Right ventricle myocardium inferior (tissue), 1 donor: ENCODE measurements at regions not wholly inside any gene's neighbourhood (a gene's known extent, or its start where the extent isn't known, plus 50 kb on each side); places are given as distances from the start of the nearest gene placed in this dataset.

Experiments
- ATAC-seq: fragments of 200-7000 bp; cut with Tn5 transposase; one replicate; pipeline ENCODE4 v1.9.1; 2020; ENCODE audit warnings: mild to moderate bottlenecking, moderate library complexity
- DNase-seq: peaks from one replicate; pipeline ENCODE4 v3.0.0; 2021; ENCODE audit errors: missing footprints
- intact Hi-C: fragments of 100-400 bp; cut with DNase I; formaldehyde crosslinking; loops from one replicate; pipeline ENCODE4 v1.11.0; 2022
- donor health status: DM: no; HTN: yes; CAD: no; lungs with severe emphysema.

DNA sequence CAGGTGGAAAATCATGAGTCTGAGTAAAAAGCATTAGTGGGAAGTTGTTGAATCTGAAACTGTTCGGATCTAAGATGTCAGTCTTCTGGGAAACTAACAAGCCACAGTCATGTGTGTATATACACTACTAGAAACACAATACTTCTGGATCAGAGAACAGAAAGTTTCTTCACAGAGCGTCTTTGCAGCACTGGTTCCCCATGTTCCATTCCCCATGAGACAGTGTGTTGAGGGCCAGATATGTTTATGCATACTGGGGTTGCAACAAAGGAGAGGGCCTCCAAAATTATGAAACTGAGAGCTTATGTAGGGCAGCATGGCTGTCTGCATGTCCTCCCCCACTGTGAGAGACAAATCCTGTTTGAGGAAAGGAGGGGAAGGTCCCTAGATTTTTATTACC, 295.0 kb upstream of the NAV3 start:
- ATAC-seq (no peak), DNase-seq (no peak)
- intact Hi-C loops: no loop called here

DNA sequence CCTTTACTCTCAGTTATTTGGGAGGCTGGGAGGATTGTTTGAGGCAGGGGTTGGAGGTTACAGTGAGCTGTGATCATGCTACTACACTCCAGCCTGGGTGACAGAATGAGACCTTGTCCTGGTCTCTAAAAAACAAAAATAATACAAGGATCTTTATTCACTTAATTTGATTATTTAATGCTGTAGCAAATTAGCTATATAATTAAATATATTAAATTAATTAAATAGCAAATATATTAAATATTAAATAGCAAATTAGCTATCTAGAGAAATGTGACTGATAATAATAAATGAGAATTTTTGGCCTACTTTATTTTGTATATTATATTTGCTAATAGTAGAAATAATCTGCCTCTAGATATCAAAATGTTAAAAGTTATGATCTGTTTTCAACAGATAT, 298.8 kb upstream of the NAV3 start:
- no peak for DNase-seq
- intact Hi-C loops: no loop called here
- ATAC-seq: no peak

- DNase-seq: no peak
- no peak for ATAC-seq
Measured at GRCh38 chr12:77522247-77522646, 308.4 kb upstream of the NAV3 start.

DNA sequence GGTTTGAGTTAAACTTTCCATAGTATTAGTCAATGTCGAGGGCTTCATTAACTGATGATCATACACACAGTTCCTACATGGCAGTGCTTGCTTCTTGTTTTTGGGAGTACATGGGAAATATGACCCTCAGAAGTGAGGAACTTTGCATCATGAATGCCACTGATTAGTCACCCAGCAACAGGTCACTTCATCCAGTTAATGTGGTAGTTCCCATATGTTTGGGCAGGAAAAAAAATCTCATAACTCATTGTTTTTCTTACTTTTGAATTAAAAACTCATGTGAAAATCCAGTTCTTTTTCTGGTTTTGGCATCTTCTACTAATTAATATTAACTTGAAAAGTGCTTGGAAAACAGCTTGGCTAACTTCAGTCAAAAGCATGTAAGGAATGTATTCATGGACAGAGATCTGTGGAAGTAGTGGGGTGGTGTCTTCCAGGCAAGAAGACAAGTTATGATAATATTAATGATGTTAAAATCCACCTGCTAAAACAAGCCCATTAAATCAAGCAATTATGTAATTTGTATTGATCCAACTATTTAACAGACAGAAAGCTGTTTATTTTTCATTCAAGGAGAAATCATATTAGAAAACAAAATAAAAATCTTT, 309.1 kb upstream of the NAV3 start:
- no peak for ATAC-seq
- intact Hi-C loops: no loop called here
- no peak for DNase-seq

More at GRCh38 chr12:77522247-77522646, 308.4 kb upstream of the NAV3 start:
- intact Hi-C loops: no loop called here

DNA sequence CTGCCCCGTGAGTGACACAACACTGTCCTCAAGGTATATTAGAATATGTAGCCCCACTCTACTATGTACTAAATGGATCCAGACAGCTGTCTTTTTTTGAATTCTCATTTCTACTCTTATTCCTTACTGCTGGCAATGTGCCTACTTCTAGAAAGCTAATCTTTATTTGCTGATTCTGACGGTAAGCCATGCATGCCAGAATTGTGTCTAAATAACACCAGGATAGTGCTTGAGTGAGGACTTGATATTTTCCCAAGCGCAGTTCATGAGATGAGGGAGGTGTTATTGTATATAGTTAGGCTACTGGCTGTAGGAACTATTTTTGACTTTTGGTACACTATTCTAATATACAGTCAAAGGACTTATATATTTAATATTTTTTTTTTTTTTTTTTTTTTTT, 316.2 kb upstream of the NAV3 start:
- ATAC-seq (no peak), DNase-seq (no peak)
- intact Hi-C loops: no loop called here

DNA sequence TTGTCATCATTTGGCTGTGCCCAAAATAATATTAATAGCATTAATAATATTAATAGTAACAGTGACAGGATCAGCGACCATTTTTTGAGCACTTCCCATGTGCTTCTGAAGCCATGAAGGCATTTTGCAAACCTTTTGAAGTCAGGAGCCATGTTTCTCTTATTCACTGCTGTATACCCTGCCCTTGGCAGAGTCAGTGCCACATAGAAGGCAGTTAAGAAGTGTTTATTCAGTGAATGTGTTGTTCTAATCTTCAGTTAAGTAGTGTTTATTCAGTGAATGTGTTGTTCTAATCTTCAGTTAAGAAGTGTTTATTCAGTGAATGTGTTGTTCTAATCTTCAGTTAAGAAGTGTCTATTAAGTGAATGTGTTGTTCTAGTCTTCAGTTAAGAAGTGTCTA, 319.7 kb upstream of the NAV3 start:
- intact Hi-C loops: no loop called here
- ATAC-seq (no peak), DNase-seq (no peak)

- intact Hi-C loops: no loop called here
- ATAC-seq (no peak), DNase-seq (no peak)
Measured at GRCh38 chr12:77504466-77504865, 326.2 kb upstream of the NAV3 start.

GRCh38 chr12:77500089-77500488, 330.6 kb upstream of the NAV3 start:
- intact Hi-C loops: no loop called here
- DNase-seq (no peak), ATAC-seq (no peak)

- ATAC-seq (no peak), DNase-seq (no peak)
- intact Hi-C loops: no loop called here
Measured at GRCh38 chr12:77497647-77498046, 333.0 kb upstream of the NAV3 start.

- no peak for ATAC-seq
- intact Hi-C loops: no loop called here
- no peak for DNase-seq
Measured at GRCh38 chr12:77496714-77497113, 334.0 kb upstream of the NAV3 start.

DNA sequence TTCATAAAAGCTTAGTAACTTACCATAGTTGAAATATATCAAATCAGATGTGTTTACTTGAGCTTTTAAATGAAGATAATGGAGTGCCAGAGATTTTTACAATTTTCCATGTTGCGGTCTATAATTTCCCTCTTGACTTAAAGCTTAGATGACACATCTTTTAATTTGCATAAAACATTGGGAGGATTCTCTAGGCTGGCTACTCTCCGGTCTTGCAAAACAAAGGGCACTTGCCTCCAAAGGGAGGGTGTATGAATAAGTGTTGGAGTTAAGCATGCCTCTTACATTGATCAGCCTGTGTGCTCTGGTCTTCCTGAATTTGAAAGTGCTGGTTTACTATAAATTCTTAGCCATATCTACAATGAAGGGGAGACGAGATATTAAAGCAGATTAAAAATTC, 336.4 kb upstream of the NAV3 start:
- no peak for ATAC-seq
- intact Hi-C loops: no loop called here
- DNase-seq: no peak

GRCh38 chr12:77493302-77494168, 337.2 kb upstream of the NAV3 start:
- intact Hi-C loops: no loop called here
- DNase-seq (no peak), ATAC-seq (no peak)

- ATAC-seq (no peak), DNase-seq (no peak)
Measured at GRCh38 chr12:77492536-77492935, 338.2 kb upstream of the NAV3 start.

GRCh38 chr12:77489331-77489970, 341.2 kb upstream of the NAV3 start:
- DNase-seq (no peak), ATAC-seq (no peak)
- intact Hi-C loops: no loop called here

More at GRCh38 chr12:77492536-77492935, 338.2 kb upstream of the NAV3 start:
- intact Hi-C loops: no loop called here

DNA sequence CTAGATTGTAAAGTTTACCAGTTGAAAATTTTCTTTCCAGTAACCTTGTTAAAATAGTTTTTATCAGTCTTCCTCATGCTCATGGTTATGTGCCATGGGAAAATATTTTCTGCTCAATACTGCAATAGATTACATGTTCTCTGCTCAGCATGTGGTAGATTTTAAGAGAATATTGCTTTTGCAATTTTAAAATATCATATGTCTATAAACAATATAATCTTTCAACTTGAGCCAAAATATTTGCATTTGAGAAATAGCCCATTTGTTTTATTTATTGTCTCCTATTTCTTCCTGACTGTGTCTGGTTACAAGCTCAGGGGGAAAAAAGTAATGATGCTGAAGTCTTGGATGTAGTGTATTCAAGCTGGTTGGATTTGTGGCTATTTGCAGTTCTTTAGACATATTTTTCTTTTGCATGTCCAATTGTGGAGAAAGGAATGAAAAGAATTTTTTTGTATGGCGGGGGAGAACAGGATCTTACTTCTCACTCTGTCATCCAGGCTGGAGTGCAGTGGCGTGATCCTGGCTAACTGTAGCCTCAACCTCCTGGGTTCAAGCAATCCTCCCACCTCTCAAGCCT, 342.6 kb upstream of the NAV3 start:
- no peak for ATAC-seq
- DNase-seq: no peak
- intact Hi-C loops: no loop called here

DNA sequence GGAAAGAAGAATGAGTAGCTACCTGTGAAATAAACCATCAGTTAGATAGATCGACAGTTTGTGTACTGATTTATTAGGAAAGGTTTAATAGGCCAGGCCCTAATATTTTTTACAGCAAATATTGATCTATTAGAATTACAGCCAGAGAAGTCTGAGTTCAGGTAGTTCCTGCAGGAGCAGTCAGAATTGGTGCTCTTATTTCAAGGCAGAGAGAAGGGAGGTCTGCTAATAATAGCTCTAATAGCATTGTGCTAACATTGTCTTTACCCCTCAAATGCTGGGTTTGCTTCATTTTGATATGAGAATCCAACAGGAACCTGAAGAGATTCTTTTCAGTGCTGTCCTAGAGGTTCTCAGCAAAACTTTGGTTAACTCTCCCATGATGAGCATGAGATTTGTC, 343.8 kb upstream of the NAV3 start:
- no peak for DNase-seq
- no peak for ATAC-seq
- intact Hi-C loops: no loop called here

DNA sequence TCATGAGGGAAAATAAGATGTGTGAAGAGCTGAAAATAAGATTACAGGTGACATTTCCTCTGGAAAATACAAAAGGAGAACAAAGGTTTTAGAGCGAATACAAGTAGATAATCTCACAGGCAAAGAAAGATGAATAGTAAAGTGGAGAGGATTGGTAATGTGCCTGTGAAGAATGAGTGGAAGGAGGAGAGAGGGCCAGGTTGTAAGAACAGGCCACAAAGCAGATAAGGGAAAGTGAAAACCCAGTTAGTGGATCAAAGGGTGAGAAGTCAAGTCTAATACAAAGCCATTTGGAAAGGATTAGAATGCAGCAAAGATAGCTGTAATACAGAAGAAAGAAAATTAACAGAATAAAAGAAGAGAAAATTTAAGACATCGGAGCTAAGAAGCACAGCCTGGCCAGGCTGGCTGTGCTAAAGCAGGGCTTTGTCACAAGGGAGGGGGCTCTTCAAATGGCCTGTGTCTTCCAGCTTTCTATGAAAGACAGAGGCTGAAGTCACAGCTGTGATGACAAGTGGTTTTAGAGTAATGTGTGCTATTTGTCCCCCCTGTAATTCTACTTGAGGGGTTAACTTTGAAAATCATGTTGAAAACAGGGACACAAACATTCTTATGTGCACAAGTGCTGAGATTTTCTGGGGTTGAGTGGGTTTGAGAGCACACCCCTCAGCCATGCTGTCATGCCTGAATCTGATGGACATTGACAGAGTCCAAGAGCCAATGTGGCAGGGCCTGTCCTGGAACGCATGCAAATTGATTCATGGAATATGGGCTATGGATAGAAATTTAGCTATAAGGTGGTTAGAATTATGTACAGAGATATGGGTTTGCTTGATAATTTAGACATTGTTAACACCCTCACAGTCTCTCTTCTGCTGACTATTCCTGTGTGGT, 344.5 kb upstream of the NAV3 start:
- no peak for ATAC-seq
- intact Hi-C loops: no loop called here
- DNase-seq: no peak

DNA sequence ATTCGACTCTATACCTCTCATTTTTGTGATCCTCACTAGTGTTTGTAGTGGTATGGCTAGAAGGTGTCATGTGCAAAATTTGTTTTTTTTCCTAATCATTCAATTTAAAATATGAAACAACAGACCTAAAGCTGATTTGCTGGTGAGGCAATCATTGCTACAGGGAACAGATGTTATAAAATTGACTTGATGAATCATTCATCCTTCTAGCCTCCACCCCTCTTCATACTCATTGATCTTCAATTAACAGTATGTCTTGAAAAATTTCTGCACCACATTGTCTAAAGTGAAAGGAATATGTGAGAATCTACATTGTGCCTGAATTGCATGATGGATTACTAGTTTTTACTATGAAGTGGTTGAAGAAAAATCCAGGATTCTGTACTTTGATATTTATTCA, 349.0 kb upstream of the NAV3 start:
- no peak for ATAC-seq
- no peak for DNase-seq
- intact Hi-C loops: no loop called here
